UCSD-AML1 (cell line): ENCODE measurements at regions not wholly inside any gene's neighbourhood (a gene's known extent, or its start where the extent isn't known, plus 50 kb on each side); places are given as distances from the start of the nearest gene placed in this dataset.

Source experiments
- DNase-seq: peaks from one replicate; lab custom pipeline; 2025; ENCODE audit not compliant: unreplicated experiment; lab: John Stamatoyannopoulos, UW

DNA sequence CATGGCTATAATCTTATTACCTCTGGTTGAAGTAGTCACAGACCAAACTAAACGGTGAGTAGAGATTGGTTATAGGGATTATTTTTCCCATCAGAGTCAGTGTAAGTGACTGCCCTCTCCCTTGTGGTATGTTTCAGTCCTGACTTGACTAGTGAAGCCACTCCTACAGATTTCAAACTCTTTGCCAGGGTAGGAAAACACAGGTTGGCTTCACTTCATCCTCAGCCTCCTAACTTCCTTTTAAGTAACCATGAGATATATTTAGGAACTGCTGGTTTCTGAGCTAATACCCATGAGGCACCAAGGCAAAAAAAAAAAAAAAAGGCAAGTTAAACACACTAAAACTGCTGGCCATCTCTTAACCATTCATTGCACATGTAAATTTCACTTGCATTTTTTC, 349.2 kb upstream of the MCTP2 start:
- no peak for DNase-seq

DNA sequence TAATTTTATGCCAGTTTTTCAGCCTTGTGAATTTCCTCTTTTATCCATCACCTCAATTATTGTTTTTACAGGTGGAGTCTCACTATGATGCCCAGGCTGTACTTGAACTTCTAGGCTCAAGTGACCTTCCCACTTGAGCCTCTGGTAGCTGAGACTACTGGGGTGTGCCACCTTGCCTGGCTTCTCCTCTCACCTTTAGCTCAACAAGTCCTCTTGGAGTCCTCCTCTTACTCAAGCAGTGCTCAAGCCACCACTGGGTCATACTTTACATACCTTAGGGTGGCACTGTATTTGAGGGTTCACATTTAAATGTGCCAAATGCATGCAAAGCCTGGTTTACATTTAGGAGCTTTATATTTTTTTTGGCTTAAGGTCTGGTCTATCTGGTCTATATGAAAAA, 350.1 kb upstream of the MCTP2 start:
- DNase-seq, result no peak

DNA sequence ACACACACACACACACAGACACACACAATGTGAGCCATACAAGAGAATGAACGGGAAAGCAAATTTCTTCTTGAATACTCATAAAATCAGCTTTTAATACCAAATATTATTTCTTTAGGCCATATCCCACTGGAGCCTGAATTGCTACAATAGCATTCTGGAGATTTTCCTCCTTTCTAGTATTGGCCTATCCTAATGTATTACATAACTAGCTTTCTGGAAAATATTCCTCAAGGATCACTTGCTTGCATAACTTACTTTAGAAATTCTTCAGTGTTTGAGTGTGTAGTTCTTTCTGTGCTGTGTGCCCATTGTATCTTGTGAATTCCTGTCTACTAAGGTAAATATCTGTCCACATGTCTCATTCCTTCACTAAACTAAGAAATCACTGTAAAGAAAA, 351.0 kb upstream of the MCTP2 start:
- no peak for DNase-seq

DNA sequence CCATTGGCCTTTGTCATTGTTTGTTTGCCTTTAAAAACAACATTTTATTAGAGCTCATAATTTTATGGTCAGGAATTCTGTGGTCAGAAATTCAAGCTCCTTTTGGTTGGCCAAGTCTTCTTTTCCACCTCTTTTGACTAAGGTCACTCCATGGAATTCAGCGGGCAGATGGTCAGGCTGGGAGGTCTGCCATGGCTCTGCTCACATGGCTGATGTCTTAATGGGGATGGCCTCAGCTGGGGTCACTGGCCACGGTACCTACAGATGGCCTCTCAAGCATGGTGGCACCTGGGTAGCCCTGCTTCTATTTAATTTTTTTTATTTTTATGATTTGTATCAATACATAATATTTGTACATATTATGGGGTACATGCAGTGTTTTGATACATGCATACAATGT, 360.8 kb upstream of the MCTP2 start:
- no peak for DNase-seq

DNA sequence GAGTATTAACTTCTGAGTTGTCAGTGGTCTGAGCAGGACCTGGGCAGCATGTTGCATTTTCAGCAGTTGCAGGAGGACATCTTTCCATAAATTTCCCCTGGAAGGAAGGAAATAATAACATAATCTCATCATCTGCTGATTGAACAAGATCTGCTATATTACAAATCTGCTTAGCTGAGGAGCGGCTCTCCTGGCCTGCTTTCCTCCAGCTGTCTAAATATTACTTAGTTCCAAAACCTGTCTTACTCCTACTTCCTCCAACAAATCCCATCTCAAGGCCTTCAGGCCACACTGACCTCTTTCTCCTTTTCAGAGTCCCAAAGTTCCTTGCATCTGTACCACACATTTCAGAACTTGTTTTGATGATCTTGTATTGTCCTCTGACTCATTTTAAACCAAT, 364.4 kb upstream of the MCTP2 start:
- no peak for DNase-seq

DNA sequence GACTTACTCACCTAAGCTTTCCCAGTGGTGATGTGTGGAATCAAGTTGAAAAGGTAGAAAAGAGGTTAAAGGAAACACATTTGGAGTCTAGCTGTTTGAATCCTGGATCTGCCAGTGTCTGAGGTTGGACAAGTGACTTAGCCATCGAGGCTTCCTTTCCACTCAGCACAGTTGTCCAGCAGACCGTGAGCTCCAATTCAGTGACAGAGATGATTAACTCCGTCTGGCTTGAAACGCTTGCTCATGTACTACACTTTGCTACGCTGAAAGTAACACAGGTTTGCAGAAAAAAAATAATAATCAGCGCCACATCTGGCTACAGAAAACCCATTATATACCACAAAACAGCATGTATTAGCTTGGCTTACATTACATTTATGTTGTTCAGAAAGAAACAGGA, 364.9 kb upstream of the MCTP2 start:
- DNase-seq, result no peak

DNA sequence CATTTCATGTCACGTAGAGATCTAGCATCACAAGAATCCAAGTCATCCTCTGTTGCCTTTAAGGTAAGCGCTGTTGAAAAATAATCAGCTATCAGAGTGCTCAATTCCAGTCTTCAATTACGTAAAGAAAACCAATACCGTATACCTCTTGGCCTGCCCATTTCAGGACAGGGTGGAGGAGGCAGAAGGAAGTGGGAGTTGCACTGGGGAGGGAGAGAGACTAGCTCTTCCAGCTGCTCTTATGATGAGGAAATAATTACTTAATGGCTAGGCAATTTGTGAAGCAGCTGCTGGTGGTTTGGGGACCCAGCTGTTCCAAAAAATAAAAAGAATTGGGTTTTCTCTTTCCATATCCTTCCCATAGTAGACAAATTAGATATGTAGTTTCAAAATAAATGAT, 365.8 kb upstream of the MCTP2 start:
- DNase-seq, result no peak

DNA sequence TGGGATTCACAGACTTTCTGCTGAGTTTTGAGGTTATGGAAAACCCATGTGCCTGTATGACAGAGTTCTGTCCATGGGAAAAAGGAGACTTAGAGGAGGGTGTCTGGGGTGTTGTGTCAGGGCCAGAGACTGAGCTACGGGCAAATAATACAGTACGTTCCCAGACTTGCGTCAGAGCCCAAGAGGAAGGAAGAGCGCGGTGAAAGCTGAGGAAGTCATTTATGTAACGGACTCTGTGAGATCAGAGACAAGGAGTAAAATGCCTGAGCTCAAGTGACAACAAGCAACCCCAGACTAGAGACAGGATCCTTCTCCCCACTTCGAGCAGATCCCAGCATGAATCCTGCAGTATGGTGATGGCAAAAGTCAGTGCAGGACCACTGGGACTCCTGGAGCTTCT, 368.6 kb upstream of the MCTP2 start:
- peak; percentile 43 for DNase-seq

DNA sequence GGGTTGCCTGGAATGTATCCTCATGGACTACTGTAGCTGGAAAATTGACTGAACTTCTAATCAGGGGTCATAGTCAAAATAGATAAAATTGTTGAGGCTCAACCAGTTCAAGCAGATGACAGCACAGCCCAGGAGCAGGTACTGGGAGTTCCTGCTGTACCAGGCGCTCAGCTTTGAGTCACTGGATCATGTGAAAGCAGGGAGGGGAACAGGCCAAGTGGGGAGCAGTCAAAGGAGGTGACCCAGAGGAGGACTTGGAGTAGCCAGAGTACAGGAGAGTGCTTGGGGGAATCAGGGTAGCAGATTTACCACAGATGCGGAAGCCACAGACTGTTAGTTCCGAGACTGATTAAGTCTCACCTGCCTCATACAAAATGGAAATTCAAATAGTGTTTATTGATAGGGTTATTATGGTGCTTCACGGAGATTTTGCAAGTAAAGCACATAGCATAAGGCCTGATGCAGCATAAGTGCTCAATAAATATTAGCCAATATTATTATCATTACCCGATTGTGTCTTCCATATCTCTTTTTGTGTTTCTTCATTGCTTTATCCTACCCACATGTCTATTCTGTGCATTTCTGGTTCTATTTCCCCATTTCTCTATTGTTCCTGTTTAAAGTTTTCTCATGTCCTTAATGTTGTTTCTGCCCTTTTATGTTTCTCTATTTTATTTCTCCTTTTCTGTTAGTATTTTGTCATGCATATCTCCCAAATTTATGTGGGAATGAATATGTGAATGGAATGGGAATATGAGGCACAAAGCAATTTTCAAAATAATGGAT, 369.2 kb upstream of the MCTP2 start:
- no peak for DNase-seq

DNA sequence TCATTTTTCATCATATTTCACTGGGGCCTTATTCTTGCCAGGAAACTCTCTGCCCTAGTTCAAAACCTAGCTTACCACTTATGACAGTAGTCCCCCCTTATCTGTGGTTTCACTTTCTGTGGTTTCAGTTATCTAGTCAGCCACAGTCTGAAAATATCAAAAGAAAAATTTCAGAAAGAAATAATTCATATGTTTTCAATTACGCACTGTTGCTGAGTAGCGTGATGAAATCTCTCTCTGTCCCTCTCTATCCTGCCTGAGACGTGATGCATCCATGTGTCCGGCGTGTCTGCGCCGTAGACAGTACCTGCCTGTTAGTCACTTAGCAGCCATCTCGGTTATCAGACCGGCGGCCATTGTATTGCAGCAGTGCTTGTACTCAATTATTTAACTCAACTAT, 369.9 kb upstream of the MCTP2 start:
- no peak for DNase-seq

DNA sequence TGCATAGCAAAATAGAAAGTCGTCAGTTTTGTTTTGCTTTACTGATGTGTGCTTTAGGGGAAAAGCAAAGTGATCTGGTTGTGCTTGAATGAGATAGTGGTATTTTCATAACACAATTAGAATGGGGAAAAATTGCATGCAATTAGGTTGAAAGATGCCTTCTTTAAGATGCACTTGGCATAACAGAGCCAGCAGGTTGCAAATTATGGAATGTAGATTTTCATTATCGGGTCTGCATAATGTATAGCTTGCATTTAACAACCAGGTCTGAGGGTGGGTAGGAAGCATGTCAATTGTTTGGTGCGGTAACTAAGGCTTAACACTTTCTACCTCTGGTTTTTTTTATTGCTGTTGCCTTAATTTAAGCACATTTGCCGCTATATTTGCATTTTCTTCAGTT, 370.7 kb upstream of the MCTP2 start:
- no peak for DNase-seq

DNA sequence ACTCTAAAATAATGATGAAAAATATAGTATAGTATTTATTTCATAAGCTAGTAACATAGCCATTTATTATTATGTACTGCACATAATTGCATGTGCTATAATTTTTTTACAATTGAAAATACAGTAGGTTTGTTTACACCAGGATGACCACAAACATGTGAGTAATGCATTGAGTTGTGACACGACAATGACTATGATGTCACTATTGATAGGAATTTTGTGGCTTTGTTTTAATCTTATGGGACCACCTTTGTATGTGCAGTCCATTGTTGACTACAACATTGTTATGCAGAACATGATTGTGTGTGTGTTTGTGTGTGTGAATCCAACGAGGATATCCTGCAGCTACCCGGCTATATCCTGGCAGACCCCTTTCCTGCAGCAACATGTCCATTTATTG, 372.2 kb upstream of the MCTP2 start:
- DNase-seq, result no peak

DNA sequence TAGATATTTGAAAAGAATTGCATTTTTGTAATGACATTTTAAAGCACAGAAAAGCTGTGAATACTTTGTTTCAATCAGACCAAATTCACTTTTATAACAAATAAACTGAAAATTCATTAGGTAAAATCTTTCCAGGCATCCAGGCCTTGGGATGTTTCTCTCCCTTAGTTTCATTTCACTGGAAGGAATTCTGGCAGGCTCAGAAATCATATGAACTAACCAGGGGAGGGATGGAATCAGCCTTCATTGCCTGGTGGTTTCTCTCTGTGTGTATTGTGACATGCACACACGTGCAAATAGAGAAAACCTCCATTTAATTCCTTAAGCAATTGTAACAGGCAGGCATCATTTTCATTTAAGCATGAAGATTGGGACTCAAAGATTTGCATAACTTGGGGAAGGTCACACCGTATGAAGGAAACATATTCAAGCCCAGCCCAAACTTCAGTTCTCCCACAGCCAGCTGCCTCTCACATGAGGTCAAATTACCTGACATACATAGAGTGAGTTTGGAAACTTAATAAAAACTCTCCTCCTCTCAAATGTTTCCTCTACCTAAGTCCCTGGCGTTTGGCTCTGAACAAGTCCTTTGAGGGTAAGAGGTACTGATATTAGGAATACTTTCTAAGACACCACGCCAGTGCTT, 376.1 kb upstream of the MCTP2 start:
- DNase-seq, result no peak

DNA sequence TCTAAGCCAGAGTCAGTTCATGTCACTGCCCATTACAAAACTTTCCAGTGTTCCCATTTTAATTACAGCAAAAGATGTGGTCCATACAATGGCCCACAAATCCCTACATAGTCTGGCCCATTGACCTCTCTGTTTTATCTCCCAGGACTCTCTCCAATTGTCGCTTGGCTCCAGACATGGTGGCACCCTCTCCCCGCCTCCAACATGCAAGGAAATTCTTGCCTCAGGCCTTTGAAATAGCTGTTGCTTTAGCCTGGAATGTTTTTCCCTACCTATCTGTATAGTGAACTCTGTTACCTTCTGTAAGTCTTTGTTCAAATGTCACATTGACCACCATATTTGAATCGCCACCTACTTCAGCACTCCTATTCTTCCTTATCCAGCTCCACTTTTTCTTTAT, 377.3 kb upstream of the MCTP2 start:
- no peak for DNase-seq

DNA sequence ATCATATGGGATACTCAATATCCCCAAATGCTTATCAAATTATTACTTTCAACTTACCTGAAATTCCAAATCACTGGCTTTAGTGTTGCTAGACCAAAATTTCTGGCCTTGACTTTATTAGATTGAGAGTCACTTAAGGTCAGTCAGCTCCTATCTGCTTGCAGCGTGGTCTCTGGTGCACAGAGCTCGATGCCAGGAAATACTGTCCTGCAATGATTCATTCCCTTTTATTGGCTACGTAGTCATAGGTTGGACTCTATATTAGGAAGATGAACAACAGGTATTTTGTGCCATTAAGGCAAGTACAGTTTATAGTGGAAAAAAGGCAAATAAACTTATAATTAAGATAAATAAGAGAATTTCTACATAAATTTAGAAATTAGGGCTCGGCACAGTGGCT, 378.6 kb upstream of the MCTP2 start:
- DNase-seq, result no peak

DNA sequence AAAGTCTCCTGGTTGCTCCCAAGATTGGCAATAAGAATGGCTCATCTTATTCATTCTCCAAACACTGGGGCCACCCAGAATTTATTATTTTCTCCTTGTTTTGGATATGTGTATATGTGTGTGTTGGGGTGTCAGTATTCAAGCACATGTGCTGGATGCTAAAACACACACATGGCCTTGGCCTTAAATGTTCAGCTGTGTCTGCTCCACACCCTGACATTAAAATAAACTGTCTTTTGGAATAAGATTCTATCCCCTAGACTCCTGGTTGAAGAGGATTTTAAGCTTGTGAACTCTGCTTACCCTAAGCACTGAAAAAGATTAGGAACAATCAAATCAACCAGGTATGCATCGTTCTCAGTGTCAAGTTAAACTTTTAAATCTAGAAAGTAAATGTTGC, 382.9 kb upstream of the MCTP2 start:
- no peak for DNase-seq

DNA sequence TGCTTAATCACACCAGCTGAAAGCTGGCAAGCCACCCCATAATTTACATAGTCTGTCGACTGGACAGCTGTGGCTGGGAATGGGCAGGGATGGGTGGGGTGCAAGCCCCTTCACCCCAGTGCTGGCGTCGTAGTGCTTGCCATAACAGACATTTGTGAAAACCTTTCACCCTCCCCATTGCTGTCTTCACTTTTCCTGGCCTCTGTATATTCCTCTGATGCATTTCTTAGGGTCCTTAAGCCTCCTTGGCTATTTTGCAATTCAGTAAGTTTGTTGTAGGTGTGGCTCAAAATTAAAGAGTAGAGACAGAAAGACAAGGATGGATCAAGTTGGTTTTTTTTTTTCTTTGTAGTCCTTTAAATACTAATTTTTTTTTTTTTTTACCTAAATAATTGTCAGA, 383.3 kb upstream of the MCTP2 start:
- DNase-seq, result no peak

DNA sequence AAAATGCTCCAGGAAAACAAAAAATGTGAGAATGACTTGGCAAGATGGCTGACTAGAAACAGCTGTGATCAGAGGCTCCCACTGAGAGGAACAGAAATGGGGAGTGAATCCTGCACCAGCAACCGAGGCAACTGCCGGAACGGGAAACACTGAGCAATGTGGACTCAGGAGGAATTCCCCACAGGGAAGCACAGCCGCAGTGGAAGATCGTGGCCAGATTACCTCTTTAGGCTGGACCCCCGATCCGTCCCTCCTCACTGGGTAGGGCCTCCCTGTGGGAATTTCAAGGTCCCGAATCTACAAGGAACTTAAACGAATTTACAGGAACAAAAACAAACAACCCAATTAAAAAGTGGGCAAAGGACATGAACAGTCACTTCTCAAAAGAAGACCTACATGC, 385.2 kb upstream of the MCTP2 start:
- no peak for DNase-seq

DNA sequence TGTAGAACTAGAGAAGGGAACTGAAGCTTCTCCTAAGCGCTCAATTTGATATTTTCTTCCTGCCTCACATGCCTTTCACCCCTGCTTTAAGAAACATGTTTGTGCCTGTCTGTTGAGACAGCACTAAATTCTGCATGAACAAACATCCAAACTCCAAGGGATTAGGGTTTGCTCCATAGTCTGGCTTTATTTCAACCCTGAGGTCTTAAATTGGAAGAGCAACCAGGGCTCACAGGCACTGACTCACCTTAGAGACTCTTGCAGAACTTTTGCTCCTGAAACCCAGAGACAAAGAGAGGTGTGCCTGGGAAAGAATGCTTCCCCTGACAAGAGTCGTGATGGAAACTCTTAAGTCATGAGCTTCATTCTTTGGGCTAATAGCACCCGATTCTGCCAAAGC, 393.9 kb upstream of the MCTP2 start:
- DNase-seq, result no peak

DNA sequence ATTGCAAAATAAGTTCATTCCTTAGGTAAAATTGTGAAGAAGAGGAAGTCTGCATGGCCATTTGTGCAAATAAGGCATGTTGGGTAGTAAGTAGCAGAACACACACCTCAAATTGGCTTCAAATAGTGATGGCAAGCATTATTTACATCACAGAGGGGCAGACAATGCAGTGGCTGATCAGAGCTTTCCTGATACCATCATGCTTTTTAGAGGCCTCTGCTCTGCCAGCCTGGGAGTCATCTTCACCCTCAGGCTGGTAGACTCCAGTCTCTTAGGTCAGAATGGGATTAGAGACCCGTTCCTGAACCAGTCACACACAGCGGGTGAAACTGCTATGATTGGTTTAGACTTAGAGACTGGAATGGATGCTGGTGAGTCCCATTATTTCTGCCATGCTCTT, 396.0 kb upstream of the MCTP2 start:
- DNase-seq, result no peak

DNA sequence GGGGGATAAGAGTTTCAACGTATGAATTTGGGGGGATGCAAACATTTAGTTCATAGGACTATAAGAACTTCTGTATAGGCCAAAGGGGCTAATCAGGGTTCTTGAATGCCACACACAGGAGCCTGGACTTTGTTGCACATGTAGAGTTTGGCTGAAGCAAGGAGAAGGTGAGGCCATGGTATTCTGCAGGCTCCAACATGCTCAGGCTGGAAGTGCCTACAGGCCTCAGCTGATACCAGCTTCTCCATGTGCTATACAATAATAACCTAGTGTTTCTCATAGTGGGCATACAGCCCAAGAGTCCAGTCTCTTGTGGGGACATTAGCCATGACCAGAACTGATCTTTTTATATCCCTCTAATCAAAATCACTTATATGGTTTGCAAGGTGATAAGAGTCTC, 399.7 kb upstream of the MCTP2 start:
- no peak for DNase-seq

DNA sequence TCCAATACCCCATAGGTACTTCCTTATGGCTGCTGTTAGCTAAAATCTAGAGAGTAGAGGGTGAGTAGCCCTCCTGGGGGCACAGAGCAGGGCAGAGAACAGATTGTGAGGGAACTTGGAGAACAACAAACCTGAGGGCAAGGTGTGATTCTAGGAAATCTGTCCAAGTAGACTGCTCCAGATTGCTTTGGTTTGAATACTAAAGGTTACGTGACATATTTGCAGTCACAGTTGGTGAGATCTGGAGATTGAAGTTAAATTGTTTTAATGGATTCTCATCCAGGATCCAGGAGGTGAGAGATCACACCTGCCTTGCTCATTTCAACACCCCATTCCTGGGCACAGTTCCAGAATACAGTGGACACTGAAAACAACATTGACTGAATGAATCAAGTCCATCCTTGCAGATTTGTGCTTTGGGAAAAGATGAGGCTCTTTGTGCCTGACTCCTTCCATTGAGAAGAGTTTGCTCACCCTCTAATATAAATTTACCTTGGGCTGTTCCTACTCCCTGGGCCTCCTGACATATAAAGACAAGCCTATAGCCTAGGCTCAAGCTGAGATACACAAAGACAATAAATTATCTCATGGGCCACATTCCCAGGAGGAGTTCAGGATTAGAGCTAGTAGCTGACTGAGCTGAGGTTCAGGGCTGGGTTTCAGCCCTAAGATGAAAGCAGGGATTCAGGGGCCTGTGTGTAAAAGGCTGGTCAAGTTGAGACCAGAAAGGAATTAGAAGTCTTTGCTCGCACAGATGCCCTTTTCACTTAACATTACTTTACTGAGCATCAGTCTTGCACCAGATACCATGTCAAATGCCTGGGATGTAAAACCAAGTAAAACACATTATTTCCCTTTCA, 400.9 kb upstream of the MCTP2 start:
- DNase-seq, result no peak
